ENCODE measurements at regions not wholly inside any gene's neighbourhood (a gene's known extent, or its start where the extent isn't known, plus 50 kb on each side); places are given as distances from the start of the nearest gene placed in this dataset.

- no peak for TF ChIP-seq GATA3 (IDR thresholded peaks at IDR 0.05; ENCODE audit: low read depth, low read length)
- TF ChIP-seq GATA2 (IDR thresholded peaks at IDR 0.05; ENCODE audit: low read depth, low read length): no peak
Measured at GRCh38 chr2:176628438-176628837, 359.2 kb downstream of the MTX2 start.

Data from SH-SY5Y (cell line).